ENCODE measurements at regions not wholly inside any gene's neighbourhood (a gene's known extent, or its start where the extent isn't known, plus 50 kb on each side); places are given as distances from the start of the nearest gene placed in this dataset.
"Not testable (repeated sequence)": the region's sequence is repeated elsewhere in the genome, so short reads cannot be mapped to it uniquely, and the experiment has no call there.

DNA sequence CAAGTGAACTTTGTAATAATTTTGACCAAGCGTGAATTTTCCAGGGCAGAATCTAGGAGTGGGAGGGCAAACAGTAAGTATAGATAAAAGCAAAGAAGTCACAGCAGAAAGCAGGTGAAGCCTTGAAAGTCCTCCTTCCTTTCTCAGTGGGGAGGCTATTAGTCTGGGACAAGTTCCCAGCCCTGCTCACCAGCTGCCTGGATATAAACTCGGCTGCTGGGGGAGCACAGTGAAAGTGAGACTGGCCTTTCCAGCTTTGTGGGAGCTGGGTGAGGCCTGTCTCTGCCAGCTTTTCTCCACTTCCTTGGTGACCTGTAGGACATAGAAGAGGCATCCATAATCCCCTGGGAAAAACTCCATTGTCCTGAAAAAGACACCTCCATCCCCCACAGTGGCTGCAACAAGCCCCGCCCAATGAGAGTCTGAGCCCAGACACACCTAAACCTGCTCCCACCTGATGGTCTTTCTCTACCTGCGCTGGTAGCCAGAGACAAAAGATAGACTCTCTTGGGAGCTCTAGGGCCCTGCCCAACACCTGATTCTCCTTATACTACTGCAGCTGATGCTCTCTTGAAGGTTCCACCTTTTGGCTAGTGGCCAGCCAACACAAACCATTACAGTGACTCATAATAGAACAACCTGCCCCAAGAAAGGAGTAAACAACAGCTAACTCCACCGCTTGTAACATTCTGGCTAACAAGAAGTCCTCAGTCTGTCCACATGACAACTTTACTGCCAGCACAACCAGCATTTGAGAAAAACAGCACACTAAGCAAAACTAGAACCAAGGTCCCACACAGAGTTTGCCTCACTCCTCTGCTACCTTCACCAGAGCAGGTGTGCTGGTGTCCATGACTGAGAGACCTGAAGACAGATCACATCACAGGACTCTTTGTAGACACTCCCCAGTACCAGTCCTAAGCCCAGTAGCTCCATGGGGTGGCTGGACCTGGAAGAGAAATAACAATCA lies 252.2 kb upstream of the SLITRK6 start:
- no peak for FAIRE-seq
- no peak for DNase-seq (ENCODE audit: low spot score)

- FAIRE-seq (no peak), DNase-seq (ENCODE audit: low spot score) (no peak)
These were observed 239.3 kb upstream of the SLITRK6 start for GRCh38 chr13:86038490-86038889.

DNA sequence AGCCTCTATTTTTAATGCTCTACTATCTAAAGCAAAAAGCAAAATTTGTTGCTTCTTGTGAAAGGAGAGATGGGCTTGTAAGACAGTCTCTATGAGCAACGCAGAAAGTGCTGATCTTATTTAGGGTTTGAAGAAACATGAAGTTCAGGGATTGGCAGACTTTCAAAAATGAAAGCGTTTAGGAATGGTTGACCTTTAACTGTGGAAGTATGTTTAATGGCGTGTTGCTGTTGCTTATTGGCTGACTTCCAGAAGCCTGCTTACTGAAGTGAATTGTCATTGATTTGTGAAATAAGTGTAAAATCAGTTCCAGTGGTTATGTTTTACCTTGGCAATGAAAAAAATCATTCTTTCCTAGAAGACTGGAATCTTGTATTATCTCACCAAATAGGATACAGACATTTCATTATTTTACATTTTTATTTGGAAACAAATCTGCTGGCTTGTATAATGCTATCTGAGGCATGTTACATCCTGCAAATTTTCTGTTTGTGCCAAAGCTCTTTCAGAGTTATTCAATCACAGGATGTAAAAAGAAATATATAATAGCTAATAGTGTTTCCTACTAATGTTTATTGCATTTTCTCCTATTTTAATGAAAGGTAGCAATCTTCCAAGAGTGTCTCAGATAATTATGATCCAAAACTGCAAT lies 221.3 kb upstream of the SLITRK6 start:
- DNase-seq (ENCODE audit: low spot score) (peak; percentile 44), FAIRE-seq (peak; percentile 74)

DNA sequence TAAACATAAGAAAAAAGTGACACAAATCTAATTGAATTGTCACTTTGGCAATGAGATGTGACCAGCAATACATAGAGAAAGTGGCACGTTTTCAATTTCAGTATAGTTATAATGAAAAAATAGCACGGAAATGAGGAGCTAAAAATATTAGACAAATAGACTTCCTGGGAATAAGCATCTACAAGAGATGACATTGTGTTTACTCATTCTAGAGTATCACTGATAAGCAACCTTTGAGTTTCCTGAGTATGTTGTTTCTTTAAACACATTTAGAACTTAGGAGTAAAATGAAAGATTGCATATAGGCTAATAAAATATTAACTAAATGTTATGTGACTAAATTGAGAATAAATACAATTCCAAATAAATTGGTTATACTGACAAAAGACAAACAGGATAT lies 207.1 kb upstream of the SLITRK6 start:
- FAIRE-seq = no peak
- no peak for DNase-seq (ENCODE audit: low spot score)

- FAIRE-seq = peak; percentile 37
- DNase-seq (ENCODE audit: low spot score) = no peak
These were observed 203.8 kb upstream of the SLITRK6 start for GRCh38 chr13:86003029-86003428.

GRCh38 chr13:86000546-86000945 lies 201.3 kb upstream of the SLITRK6 start:
- DNase-seq (ENCODE audit: low spot score) (no peak), FAIRE-seq (no peak)

GRCh38 chr13:85997587-85997986 lies 198.4 kb upstream of the SLITRK6 start:
- DNase-seq (ENCODE audit: low spot score) = no peak

GRCh38 chr13:85995788-85996418 lies 196.7 kb upstream of the SLITRK6 start:
- no peak for FAIRE-seq
- DNase-seq (ENCODE audit: low spot score) = no peak

More at GRCh38 chr13:85997587-85997986, 198.4 kb upstream of the SLITRK6 start:
- no peak for FAIRE-seq

- DNase-seq (ENCODE audit: low spot score) = no peak
- no peak for FAIRE-seq
These were observed 194.3 kb upstream of the SLITRK6 start for GRCh38 chr13:85993567-85993966.

- FAIRE-seq = no peak
- DNase-seq (ENCODE audit: low spot score) = no peak
These were observed 191.2 kb upstream of the SLITRK6 start for GRCh38 chr13:85990397-85990796.

- FAIRE-seq (no peak), DNase-seq (ENCODE audit: low spot score) (no peak)
These were observed 186.6 kb upstream of the SLITRK6 start for GRCh38 chr13:85985797-85986196.

GRCh38 chr13:85982102-85982501 lies 182.9 kb upstream of the SLITRK6 start:
- FAIRE-seq = no peak
- no peak for DNase-seq (ENCODE audit: low spot score)

- DNase-seq (ENCODE audit: low spot score); FAIRE-seq: not testable (repeated sequence)
These were observed 181.2 kb upstream of the SLITRK6 start for GRCh38 chr13:85980447-85980846.

GRCh38 chr13:85976242-85976641 lies 177.0 kb upstream of the SLITRK6 start:
- no peak for FAIRE-seq

DNA sequence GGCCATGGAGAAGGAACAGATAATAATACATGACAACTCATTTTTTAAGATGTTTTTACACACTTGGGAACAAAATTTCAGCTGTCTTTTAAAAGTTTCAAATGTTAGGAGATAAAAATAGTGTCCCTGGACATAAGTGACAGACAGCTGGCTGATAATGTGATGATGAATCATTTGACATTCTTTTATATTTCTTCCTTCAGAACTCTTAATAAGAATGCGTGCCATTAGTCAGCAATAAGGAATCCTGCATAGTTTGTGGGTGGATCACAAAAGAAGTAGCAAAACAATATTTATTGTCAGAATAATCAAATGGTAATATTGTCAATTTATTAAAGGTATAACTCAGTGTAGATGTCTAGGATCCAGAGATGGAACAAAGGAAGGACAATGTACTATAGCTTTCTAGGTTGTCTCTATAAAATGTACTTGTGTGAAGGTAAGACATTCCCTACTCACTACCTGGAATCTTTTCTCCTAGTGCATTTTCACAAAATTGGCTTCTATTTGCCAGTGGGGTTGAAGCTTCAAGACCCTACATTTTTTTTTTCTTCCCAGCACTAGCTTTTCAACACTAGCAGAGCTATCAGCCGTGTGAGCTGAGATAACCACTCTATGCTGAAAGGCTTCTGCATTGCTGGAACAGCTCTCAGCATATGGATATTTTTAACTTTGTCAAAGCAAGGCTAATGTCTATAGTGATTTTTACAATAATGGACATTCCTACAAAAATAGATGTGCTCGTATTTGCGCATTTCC lies 175.6 kb upstream of the SLITRK6 start:
- DNase-seq (ENCODE audit: low spot score) = no peak
- peak; percentile 23 for FAIRE-seq

More at GRCh38 chr13:85976242-85976641, 177.0 kb upstream of the SLITRK6 start:
- no peak for DNase-seq (ENCODE audit: low spot score)

DNA sequence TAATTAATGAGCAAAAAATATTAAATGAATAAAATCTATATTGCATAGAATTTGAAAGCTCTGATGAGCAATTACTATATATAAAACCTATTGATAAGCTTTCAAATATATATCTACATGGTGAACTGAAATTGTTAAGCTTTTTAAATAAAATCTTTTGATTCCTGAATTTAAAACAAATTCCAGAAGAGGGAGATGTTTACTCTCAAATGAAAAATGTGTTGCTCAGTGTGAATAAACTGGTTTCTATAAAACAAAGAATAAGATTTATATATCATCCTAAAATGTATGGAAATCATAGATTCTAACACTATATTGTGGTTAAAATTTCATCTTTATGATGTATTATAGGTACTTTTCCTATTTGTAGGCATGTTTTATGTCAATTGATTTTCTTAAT lies 171.5 kb upstream of the SLITRK6 start:
- DNase-seq (ENCODE audit: low spot score) = peak; percentile 9
- peak; percentile 50 for FAIRE-seq

GRCh38 chr13:85969331-85969730 lies 170.1 kb upstream of the SLITRK6 start:
- FAIRE-seq (no peak), DNase-seq (ENCODE audit: low spot score) (no peak)

DNA sequence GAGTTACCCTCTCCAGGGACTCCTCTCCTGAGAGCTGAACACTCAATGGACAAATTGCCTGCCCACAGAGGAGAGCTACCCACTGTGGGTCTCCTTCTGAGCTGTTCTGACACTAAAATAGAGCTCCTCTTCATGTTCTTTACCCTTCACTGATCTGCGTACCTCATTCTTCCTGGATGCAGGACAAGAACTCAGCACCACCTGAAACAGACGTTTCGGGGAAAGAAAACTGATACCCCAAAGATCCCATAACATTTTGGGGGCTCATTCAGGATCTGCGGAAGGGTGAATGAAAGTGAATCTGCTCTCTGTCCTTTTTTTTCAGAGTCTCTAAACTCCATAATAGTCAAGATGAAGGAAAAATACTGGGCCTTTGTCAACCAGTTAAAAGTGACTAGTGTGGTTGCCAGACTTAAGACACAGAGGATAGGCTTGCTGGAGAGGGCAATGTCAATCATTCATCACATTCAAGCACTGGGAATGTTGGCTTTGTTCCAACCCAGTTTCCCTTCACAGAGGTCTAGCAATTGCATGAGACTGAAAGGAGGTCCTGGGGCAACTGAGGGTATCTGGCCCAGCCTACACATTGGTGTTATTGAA lies 136.7 kb upstream of the SLITRK6 start:
- DNase-seq (ENCODE audit: low spot score) (no peak), FAIRE-seq (no peak)

DNA sequence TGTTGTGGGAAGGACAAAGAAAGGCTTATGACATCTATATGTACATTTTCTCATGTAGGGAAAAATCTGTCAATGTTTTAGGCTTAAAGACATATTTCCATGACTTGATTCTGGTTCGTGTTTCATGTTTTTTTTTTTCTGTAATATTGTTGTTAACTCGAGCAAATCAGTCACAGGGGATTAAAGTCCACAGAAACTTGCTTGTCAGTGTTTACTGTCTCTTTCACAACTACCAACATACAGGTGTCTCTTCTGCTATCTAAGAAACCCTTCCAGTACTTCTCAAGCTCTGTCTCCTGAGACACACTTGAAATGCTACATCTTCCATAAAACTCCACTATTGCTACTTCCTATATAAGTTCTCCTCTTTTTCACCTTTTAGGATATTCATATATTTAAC lies 130.9 kb upstream of the SLITRK6 start:
- DNase-seq (ENCODE audit: low spot score) (no peak), FAIRE-seq (no peak)

DNA sequence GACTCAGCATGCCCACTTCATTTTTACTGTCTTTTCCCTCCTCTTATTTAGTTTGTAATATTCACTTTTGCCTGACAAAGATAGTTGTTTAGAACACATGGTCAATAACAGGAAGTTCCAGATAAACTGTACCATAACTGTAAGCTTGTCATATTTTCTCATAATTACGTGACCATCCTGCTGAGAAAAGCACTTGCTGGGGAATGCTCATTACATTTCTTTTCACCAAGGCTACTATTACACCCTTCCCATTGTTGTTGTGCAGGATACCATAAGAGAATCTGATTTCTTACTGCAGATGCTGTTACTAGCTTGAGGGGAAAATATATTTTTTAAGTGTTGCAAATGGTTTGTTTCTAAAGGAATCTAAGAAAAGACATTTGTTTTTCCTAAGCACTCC lies 111.7 kb upstream of the SLITRK6 start:
- DNase-seq (ENCODE audit: low spot score) = no peak

DNA sequence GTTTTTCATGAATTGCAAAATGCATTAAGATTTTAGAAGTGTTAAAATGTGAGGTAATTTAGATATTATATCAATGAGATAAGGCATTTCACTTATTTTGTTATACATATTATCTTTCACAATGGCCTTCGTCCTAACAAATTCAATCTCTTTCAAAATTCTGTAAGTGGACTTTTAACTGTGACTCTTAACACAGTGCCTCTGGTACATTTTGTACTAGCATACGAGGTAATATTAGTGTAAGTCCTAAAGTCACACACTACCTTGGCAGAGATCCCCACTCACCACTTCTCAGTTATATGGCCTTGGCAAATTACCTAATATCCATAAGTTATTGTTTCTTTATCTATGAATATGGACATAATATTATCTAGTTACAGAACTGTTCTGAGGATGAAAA lies 101.3 kb upstream of the SLITRK6 start:
- FAIRE-seq = no peak

More for the DNA sequence above, 111.7 kb upstream of the SLITRK6 start:
- no peak for FAIRE-seq

More for the DNA sequence above, 101.3 kb upstream of the SLITRK6 start:
- DNase-seq (ENCODE audit: low spot score) = no peak

Measured in RCC 7860 (cell line).